Prostate gland (tissue), 2 donors: ENCODE measurements at regions not wholly inside any gene's neighbourhood (a gene's known extent, or its start where the extent isn't known, plus 50 kb on each side); places are given as distances from the start of the nearest gene placed in this dataset.

ENCODE experiments used
- CTCF ChIP-seq, 4 experiments: fragments of 200-600 bp in 2 of 4; fragments of 450-650 bp in 2 of 4; sonication (generic) in 2 of 4; IDR thresholded peaks; 1 replicate in 3 of 4; 2 replicates in 1 of 4; pipeline ENCODE4 v1.5.1; 2016 to 2019; ENCODE audit warnings: antibody characterized with exemption in 4 of 4, mild to moderate bottlenecking in 2 of 4, moderate library complexity in 2 of 4
- POLR2AphosphoS5 ChIP-seq: sonication (generic); formaldehyde crosslinking; IDR thresholded peaks from one replicate; pipeline ENCODE4 v1.6.1; 2017; ENCODE audit warnings: antibody characterized with exemption

- TF ChIP-seq CTCF (IDR thresholded peaks at IDR 0.05) (no peak), POLR2AphosphoS5 (no peak)
These were observed 300.7 kb upstream of the DAB1 start for GRCh38 chr1:57724535-57724934.
